Muscle of leg (tissue), 3 donors: ENCODE measurements at regions not wholly inside any gene's neighbourhood (a gene's known extent, or its start where the extent isn't known, plus 50 kb on each side); places are given as distances from the start of the nearest gene placed in this dataset.
"Not testable (repeated sequence)": the region's sequence is repeated elsewhere in the genome, so short reads cannot be mapped to it uniquely, and the experiment has no call there.

Source experiments
- DNase-seq: peaks from one replicate; pipeline ENCODE4 v3.0.0; 2013
- H3K27ac ChIP-seq: one replicate; pipeline ENCODE4 v1.5.1; 2013; ENCODE audit warnings: mild to moderate bottlenecking, low read length, control low read depth
- H3K27me3 ChIP-seq: one replicate; pipeline ENCODE4 v1.6.1; 2013; ENCODE audit warnings: low read length; ENCODE audit not compliant: control insufficient read depth, insufficient read depth
- H3K36me3 ChIP-seq: one replicate; pipeline ENCODE4 v1.6.1; 2013; ENCODE audit warnings: low read length; ENCODE audit not compliant: control insufficient read depth, insufficient read depth
- H3K4me1 ChIP-seq: one replicate; pipeline ENCODE4 v1.6.1; 2013; ENCODE audit warnings: low read length; ENCODE audit not compliant: control insufficient read depth, insufficient read depth
- H3K4me3 ChIP-seq: one replicate; pipeline ENCODE4 v1.5.1; 2013; ENCODE audit warnings: low read length, control low read depth
- H3K9me3 ChIP-seq: replicated peaks from 2 replicates; pipeline ENCODE4 v1.6.1; 2013; ENCODE audit warnings: low read depth, low read length; ENCODE audit not compliant: control insufficient read depth
- WGBS: methylation state at CpG from one replicate; pipeline ENCODE4 v1.1.5; 2013; ENCODE audit warnings: missing lambda C conversion rate; ENCODE audit not compliant: insufficient coverage; 5-methylcytosine and 5-hydroxymethylcytosine counted together

GRCh38 chr6:12482386-12483375 lies 192.5 kb downstream of the EDN1 start:
- no peak for DNase-seq
- no peaks in the 10 kb centered on the region for H3K27me3 ChIP-seq
- no peaks in the 10 kb centered on the region for H3K4me1 ChIP-seq
- no peak overlapping the region for H3K4me3 ChIP-seq
- WGBS = no CpG with 5 or more reads among the region's 5 CpGs
- peaks cover 2% of the 10 kb centered on the region for H3K9me3 ChIP-seq
- H3K36me3 ChIP-seq = no peaks in the 10 kb centered on the region
- H3K27ac ChIP-seq = no peak overlapping the region

- Histone ChIP-seq H3K27me3 (no peaks in the 10 kb centered on the region), H3K9me3 (peaks cover 2% of the 10 kb centered on the region), H3K27ac (no peak overlapping the region), H3K4me3 (no peak overlapping the region), H3K36me3 (no peaks in the 10 kb centered on the region), H3K4me1 (no peaks in the 10 kb centered on the region)
- DNase-seq = no peak
- WGBS = 75% methylated on average over 2 of the region's 5 CpGs
These were observed 193.6 kb downstream of the EDN1 start for GRCh38 chr6:12483712-12484111.

GRCh38 chr6:12484519-12484918 lies 194.4 kb downstream of the EDN1 start:
- Histone ChIP-seq H3K4me1 (no peaks in the 10 kb centered on the region), H3K27ac (no peak overlapping the region), H3K27me3 (no peaks in the 10 kb centered on the region), H3K4me3 (no peak overlapping the region), H3K9me3 (peaks cover 2% of the 10 kb centered on the region), H3K36me3 (no peaks in the 10 kb centered on the region)
- WGBS = no CpG with 5 or more reads among the region's 3 CpGs
- DNase-seq = no peak

- Histone ChIP-seq H3K27me3 (no peaks in the 10 kb centered on the region), H3K9me3 (peaks cover 2% of the 10 kb centered on the region), H3K27ac (no peak overlapping the region), H3K4me3 (no peak overlapping the region), H3K4me1 (no peaks in the 10 kb centered on the region), H3K36me3 (no peaks in the 10 kb centered on the region)
- no CpG with 5 or more reads among the region's 8 CpGs for WGBS
- DNase-seq = no peak
These were observed 195.1 kb downstream of the EDN1 start for GRCh38 chr6:12485226-12485764.

- H3K27me3 ChIP-seq = no peaks in the 10 kb centered on the region
- no peak overlapping the region for H3K27ac ChIP-seq
- H3K9me3 ChIP-seq = peaks cover 2% of the 10 kb centered on the region
- no CpG with 5 or more reads among the region's 3 CpGs for WGBS
- no peak for DNase-seq
- no peaks in the 10 kb centered on the region for H3K4me1 ChIP-seq
- no peak overlapping the region for H3K4me3 ChIP-seq
- H3K36me3 ChIP-seq = no peaks in the 10 kb centered on the region
These were observed 195.7 kb downstream of the EDN1 start for GRCh38 chr6:12485837-12486236.

DNA sequence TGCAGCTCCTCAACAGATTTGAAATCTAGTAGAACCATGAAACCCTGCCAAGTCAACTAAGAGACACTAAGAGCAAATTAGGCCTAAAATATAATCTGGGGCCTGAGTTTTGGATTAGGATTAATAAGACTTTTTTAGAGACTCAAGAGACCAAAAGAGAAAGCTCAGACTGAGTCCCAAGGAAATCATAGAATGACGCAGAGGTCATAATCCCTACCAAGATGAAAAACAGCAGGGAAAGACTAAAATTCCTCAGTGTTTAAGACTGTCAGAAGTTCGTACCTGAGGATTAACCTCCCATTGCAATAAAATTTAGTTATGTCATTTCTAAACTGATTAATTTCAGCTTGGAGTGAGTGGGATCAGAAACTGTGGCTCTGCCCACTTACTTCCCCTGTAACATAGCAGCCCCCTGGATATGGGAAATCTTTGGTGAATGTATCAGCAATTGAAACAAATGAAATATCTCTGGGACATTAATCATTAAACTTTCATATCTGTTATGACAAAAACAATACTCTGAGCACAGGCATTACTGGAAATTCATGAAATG lies 200.3 kb downstream of the EDN1 start:
- Histone ChIP-seq H3K4me3 (no peak overlapping the region), H3K9me3 (peaks cover 8% of the 10 kb centered on the region), H3K27me3 (no peaks in the 10 kb centered on the region), H3K27ac (no peak overlapping the region), H3K36me3 (no peaks in the 10 kb centered on the region), H3K4me1 (no peaks in the 10 kb centered on the region)
- no CpG with 5 or more reads among the region's 2 CpGs for WGBS
- no peak for DNase-seq

DNA sequence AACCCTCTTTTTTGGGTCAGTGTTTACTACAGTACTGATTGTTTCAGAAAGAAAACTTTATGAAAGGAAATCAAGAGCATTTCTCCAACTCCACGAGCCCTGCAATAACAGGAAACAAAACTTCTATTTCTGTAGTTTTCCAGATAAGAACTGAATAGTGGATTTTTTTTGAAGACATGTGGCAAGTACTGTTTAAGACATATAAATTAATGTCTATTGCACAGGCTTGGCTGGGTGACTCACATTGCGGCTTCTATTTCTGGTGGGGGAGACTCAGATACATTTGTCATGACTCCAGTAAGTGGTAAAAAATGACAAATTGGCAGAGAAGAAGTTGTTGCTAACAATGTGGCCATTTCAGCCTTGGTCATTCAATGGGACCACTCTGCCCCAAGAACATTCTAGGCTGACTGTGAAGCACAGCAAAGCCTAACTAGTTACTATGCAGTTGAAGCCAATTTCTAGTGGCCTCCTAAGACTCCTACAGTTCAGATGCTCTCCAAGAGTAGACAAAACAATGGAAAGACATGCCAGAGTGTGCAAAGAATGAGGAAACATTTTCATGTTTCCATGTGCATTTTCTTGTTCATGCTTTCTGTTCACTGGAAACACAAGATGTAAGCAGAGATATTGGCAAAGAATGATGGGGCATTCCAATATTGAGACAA lies 200.9 kb downstream of the EDN1 start:
- no peak for DNase-seq
- Histone ChIP-seq H3K36me3 (no peaks in the 10 kb centered on the region), H3K4me1 (no peaks in the 10 kb centered on the region), H3K27ac (no peak overlapping the region), H3K9me3 (peaks cover 8% of the 10 kb centered on the region), H3K4me3 (no peak overlapping the region), H3K27me3 (no peaks in the 10 kb centered on the region)
- no CpG with 5 or more reads among the region's 2 CpGs for WGBS

DNA sequence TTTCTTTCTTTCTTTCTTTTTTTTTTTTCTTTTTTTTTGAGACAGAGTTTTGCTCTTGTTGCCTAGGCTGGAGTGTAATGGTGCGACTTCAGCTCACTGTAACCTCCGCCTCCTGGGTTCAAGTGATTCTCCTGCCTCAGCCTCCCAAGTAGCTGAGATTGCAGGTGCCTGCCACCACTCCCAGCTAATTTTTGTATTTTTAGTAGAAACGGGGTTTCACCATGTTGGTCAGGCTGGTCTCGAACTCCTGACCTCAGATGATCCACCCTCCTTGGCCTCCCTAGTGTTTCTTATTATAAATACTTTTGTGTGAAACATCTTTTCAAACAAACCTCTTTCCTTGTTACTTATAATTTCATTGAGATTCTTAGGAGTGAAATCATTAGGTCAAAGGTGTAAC lies 202.8 kb downstream of the EDN1 start:
- not testable (repeated sequence) for H3K9me3 ChIP-seq, H3K27ac ChIP-seq, H3K4me3 ChIP-seq, DNase-seq, H3K4me1 ChIP-seq, H3K27me3 ChIP-seq, H3K36me3 ChIP-seq
- WGBS = no CpG with 5 or more reads among the region's 4 CpGs

- no peak for DNase-seq
- no peak overlapping the region for H3K27ac ChIP-seq
- no peaks in the 10 kb centered on the region for H3K36me3 ChIP-seq
- H3K4me3 ChIP-seq = no peak overlapping the region
- peaks cover 6% of the 10 kb centered on the region for H3K9me3 ChIP-seq
- no peaks in the 10 kb centered on the region for H3K27me3 ChIP-seq
- WGBS = no CpG with 5 or more reads among the region's 4 CpGs
- H3K4me1 ChIP-seq = no peaks in the 10 kb centered on the region
These were observed 203.3 kb downstream of the EDN1 start for GRCh38 chr6:12493446-12493845.

DNA sequence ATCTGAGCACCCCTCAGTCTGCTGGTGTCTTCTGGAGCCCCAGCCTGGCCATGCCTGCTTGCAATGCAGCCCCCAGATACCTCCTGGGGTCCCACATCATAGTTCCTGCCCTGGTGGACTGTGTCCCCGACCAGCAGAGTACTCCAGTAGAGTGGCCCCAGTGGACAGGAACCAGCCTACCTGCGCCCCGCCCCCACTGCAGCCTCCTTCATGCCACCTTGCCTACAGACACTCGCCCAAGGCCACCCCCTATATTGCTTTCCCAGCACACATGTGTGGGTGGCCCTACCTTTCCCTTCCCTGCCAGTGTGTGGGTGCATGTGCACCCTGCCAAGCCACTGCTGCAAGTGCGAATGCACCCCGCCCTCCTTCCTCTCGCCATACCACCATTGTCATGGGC lies 204.0 kb downstream of the EDN1 start:
- DNase-seq = no peak
- Histone ChIP-seq H3K9me3 (peaks cover 6% of the 10 kb centered on the region), H3K4me3 (no peak overlapping the region), H3K27me3 (no peaks in the 10 kb centered on the region), H3K36me3 (no peaks in the 10 kb centered on the region), H3K27ac (no peak overlapping the region), H3K4me1 (no peaks in the 10 kb centered on the region)
- WGBS = 93% methylated on average over 6 of the region's 7 CpGs
